HG03439 (cell line): ENCODE measurements at regions not wholly inside any gene's neighbourhood (a gene's known extent, or its start where the extent isn't known, plus 50 kb on each side); places are given as distances from the start of the nearest gene placed in this dataset.

Experiments used
- ATAC-seq: cut with Tn5 transposase; IDR thresholded peaks from one replicate; pipeline ENCODE4 v1.9.1; 2021; ENCODE audit warnings: mild to moderate bottlenecking, moderate library complexity; ENCODE audit not compliant: unreplicated experiment

- ATAC-seq, result no peak
Measured at GRCh38 chr10:9762966-9763656, 1254.6 kb upstream of the CELF2 start.

GRCh38 chr10:9766762-9767161 lies 1250.9 kb upstream of the CELF2 start:
- ATAC-seq, result no peak

- ATAC-seq, result no peak
Measured at GRCh38 chr10:9781666-9782065, 1236.0 kb upstream of the CELF2 start.

- no peak for ATAC-seq
Measured at GRCh38 chr10:9786101-9786500, 1231.6 kb upstream of the CELF2 start.

GRCh38 chr10:9786576-9786975 lies 1231.1 kb upstream of the CELF2 start:
- no peak for ATAC-seq

GRCh38 chr10:9789996-9790395 lies 1227.7 kb upstream of the CELF2 start:
- no peak for ATAC-seq

- ATAC-seq, result no peak
Measured at GRCh38 chr10:9792181-9792580, 1225.5 kb upstream of the CELF2 start.

GRCh38 chr10:9796564-9796963 lies 1221.1 kb upstream of the CELF2 start:
- no peak for ATAC-seq

GRCh38 chr10:9800011-9800410 lies 1217.7 kb upstream of the CELF2 start:
- no peak for ATAC-seq

GRCh38 chr10:9800571-9800970 lies 1217.1 kb upstream of the CELF2 start:
- ATAC-seq, result no peak

GRCh38 chr10:9807846-9808245 lies 1209.8 kb upstream of the CELF2 start:
- ATAC-seq, result no peak

- no peak for ATAC-seq
Measured at GRCh38 chr10:9811601-9812000, 1206.1 kb upstream of the CELF2 start.

GRCh38 chr10:9814285-9814864 lies 1203.3 kb upstream of the CELF2 start:
- ATAC-seq, result no peak

GRCh38 chr10:9819756-9820494 lies 1197.7 kb upstream of the CELF2 start:
- no peak for ATAC-seq

GRCh38 chr10:9823268-9823930 lies 1194.3 kb upstream of the CELF2 start:
- no peak for ATAC-seq

- no peak for ATAC-seq
Measured at GRCh38 chr10:9824631-9825071, 1193.0 kb upstream of the CELF2 start.

GRCh38 chr10:9825491-9826018 lies 1192.1 kb upstream of the CELF2 start:
- no peak for ATAC-seq

- no peak for ATAC-seq
Measured at GRCh38 chr10:9828110-9828509, 1189.6 kb upstream of the CELF2 start.

- no peak for ATAC-seq
Measured at GRCh38 chr10:9833942-9834341, 1183.7 kb upstream of the CELF2 start.

- no peak for ATAC-seq
Measured at GRCh38 chr10:9834434-9834833, 1183.2 kb upstream of the CELF2 start.

- no peak for ATAC-seq
Measured at GRCh38 chr10:9845075-9845474, 1172.6 kb upstream of the CELF2 start.
